DND-41 (cell line): ENCODE measurements at regions not wholly inside any gene's neighbourhood (a gene's known extent, or its start where the extent isn't known, plus 50 kb on each side); places are given as distances from the start of the nearest gene placed in this dataset.

Source experiments
- ATAC-seq: fragments of 200-7000 bp; cut with Tn5 transposase; 3 replicates; pipeline ENCODE4 v1.9.1; 2021; ENCODE audit warnings: low read depth; ENCODE audit not compliant: insufficient read depth
- DNase-seq: peaks from one replicate; pipeline ENCODE4 v3.0.0-alpha.2; 2020
- H2AFZ ChIP-seq: 2 replicates; pipeline ENCODE4 v1.6.0; 2012; ENCODE audit warnings: low read depth, low read length
- H3K27ac ChIP-seq: 2 replicates; pipeline ENCODE4 v1.5.1; 2012; ENCODE audit warnings: low read length, inconsistent platforms
- H3K27me3 ChIP-seq: fragments of 200-600 bp; sonication (generic); 2 replicates; pipeline ENCODE4 v1.6.0; 2012; ENCODE audit warnings: low read length, mild to moderate bottlenecking, inconsistent platforms; ENCODE audit not compliant: insufficient read depth, poor library complexity
- H3K36me3 ChIP-seq: 2 replicates; pipeline ENCODE4 v1.5.1; 2012; ENCODE audit warnings: low read length, inconsistent platforms; ENCODE audit not compliant: insufficient read depth
- H3K4me1 ChIP-seq: 2 replicates; pipeline ENCODE4 v1.5.1; 2012; ENCODE audit warnings: mild to moderate bottlenecking, low read length; ENCODE audit not compliant: insufficient read depth
- H3K4me2 ChIP-seq: 2 replicates; pipeline ENCODE4 v1.6.0; 2012; ENCODE audit warnings: mild to moderate bottlenecking, moderate library complexity, low read length, inconsistent platforms; ENCODE audit not compliant: insufficient read depth
- H3K4me3 ChIP-seq, 2 experiments: fragments of 200-600 bp in 1 of 2; shearing (Covaris generic) in 1 of 2; 2 replicates each; pipeline ENCODE4 v1.5.1; 2012 to 2016; ENCODE audit warnings: inconsistent platforms in 2 of 2, low read length in 2 of 2, mild to moderate bottlenecking in 2 of 2, low read depth in 1 of 2, moderate library complexity in 1 of 2
- H3K79me2 ChIP-seq: 2 replicates; pipeline ENCODE4 v1.6.0; 2012; ENCODE audit warnings: low read length, inconsistent platforms; ENCODE audit not compliant: insufficient read depth
- H3K9ac ChIP-seq: 2 replicates; pipeline ENCODE4 v1.6.0; 2012; ENCODE audit warnings: low read depth, mild to moderate bottlenecking, inconsistent platforms, low read length, moderate library complexity
- H3K9me3 ChIP-seq: 2 replicates; pipeline ENCODE4 v1.5.1; 2012; ENCODE audit warnings: low read length, moderate library complexity, mild to moderate bottlenecking, inconsistent platforms; ENCODE audit not compliant: insufficient read depth, severe bottlenecking
- H4K20me1 ChIP-seq: 2 replicates; pipeline ENCODE4 v1.6.0; 2012; ENCODE audit warnings: low read length; ENCODE audit not compliant: insufficient read depth
- CTCF ChIP-seq: IDR thresholded peaks from 2 replicates; pipeline ENCODE4 v1.5.1; 2012; ENCODE audit warnings: borderline replicate concordance, low read length, moderate library complexity, mild to moderate bottlenecking; ENCODE audit not compliant: poor library complexity, severe bottlenecking; ENCODE audit errors: extremely low read depth
- EZH2 ChIP-seq: IDR thresholded peaks from 3 replicates; pipeline ENCODE4 v1.6.1; 2012; ENCODE audit warnings: borderline replicate concordance, low read depth, mild to moderate bottlenecking, moderate library complexity, low read length, inconsistent platforms; ENCODE audit not compliant: severe bottlenecking

- Histone ChIP-seq H3K36me3 (no peaks in the 10 kb centered on the region), H3K9me3 (no peaks in the 10 kb centered on the region), H3K27me3 (no peaks in the 10 kb centered on the region), H3K4me1 (no peaks in the 10 kb centered on the region), H3K79me2 (no peaks in the 10 kb centered on the region), H3K9ac (no peak overlapping the region), H2AFZ (no peak overlapping the region), H3K4me2 (no peak overlapping the region), H3K27ac (no peak overlapping the region), H4K20me1 (no peaks in the 10 kb centered on the region), H3K4me3 (no peak overlapping the region)
- DNase-seq (no peak), ATAC-seq (no peak)
- TF ChIP-seq EZH2 (no peak), CTCF (no peak)
Measured at GRCh38 chr12:67822826-67823225, 166.4 kb upstream of the IFNG-AS1 start.

GRCh38 chr12:67826148-67826547, 163.1 kb upstream of the IFNG-AS1 start:
- no peaks in the 10 kb centered on the region for H3K4me1 ChIP-seq
- H3K79me2 ChIP-seq, result no peaks in the 10 kb centered on the region
- H3K27ac ChIP-seq, result no peak overlapping the region
- no peaks in the 10 kb centered on the region for H3K36me3 ChIP-seq
- no peak overlapping the region for H3K9ac ChIP-seq
- no peak for TF ChIP-seq EZH2
- no peak for TF ChIP-seq CTCF
- no peaks in the 10 kb centered on the region for H4K20me1 ChIP-seq
- H3K9me3 ChIP-seq, result no peaks in the 10 kb centered on the region
- no peak overlapping the region for H3K4me2 ChIP-seq
- no peak overlapping the region for H2AFZ ChIP-seq
- ATAC-seq (no peak), DNase-seq (no peak)
- H3K4me3 ChIP-seq, result no peak overlapping the region
- no peaks in the 10 kb centered on the region for H3K27me3 ChIP-seq

- no peak overlapping the region for H3K9ac ChIP-seq
- H3K9me3 ChIP-seq, result no peaks in the 10 kb centered on the region
- H2AFZ ChIP-seq, result no peak overlapping the region
- H3K4me1 ChIP-seq, result no peaks in the 10 kb centered on the region
- no peaks in the 10 kb centered on the region for H4K20me1 ChIP-seq
- ATAC-seq (no peak), DNase-seq (no peak)
- no peaks in the 10 kb centered on the region for H3K36me3 ChIP-seq
- no peak overlapping the region for H3K27ac ChIP-seq
- no peaks in the 10 kb centered on the region for H3K27me3 ChIP-seq
- H3K79me2 ChIP-seq, result no peaks in the 10 kb centered on the region
- TF ChIP-seq CTCF, result no peak
- no peak for TF ChIP-seq EZH2
- H3K4me3 ChIP-seq, result no peak overlapping the region
- H3K4me2 ChIP-seq, result no peak overlapping the region
Measured at GRCh38 chr12:67826946-67827720, 162.1 kb upstream of the IFNG-AS1 start.
